ENCODE measurements at regions not wholly inside any gene's neighbourhood (a gene's known extent, or its start where the extent isn't known, plus 50 kb on each side); places are given as distances from the start of the nearest gene placed in this dataset.

DNA sequence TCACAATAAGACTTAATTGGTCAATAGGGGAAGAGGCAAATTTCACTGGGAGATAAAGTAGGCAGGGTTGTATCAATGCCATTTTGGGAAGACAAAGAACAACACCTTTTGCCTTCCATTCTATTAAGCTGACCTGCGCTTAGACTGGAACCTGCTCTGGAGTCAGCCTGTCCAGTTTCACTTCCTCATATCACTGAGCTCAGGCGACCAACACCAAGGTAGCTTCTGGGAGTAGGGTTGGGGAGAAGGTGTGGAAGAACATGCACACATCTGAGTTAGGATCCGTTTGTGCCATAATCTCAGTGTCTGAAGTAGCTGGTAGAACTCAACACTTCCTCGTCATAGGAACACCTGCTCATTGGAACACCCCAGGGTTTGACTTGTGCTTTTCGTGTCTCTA is 527.4 kb upstream of the IGFBP3 start (continued):
- TF ChIP-seq, protein P1, sequence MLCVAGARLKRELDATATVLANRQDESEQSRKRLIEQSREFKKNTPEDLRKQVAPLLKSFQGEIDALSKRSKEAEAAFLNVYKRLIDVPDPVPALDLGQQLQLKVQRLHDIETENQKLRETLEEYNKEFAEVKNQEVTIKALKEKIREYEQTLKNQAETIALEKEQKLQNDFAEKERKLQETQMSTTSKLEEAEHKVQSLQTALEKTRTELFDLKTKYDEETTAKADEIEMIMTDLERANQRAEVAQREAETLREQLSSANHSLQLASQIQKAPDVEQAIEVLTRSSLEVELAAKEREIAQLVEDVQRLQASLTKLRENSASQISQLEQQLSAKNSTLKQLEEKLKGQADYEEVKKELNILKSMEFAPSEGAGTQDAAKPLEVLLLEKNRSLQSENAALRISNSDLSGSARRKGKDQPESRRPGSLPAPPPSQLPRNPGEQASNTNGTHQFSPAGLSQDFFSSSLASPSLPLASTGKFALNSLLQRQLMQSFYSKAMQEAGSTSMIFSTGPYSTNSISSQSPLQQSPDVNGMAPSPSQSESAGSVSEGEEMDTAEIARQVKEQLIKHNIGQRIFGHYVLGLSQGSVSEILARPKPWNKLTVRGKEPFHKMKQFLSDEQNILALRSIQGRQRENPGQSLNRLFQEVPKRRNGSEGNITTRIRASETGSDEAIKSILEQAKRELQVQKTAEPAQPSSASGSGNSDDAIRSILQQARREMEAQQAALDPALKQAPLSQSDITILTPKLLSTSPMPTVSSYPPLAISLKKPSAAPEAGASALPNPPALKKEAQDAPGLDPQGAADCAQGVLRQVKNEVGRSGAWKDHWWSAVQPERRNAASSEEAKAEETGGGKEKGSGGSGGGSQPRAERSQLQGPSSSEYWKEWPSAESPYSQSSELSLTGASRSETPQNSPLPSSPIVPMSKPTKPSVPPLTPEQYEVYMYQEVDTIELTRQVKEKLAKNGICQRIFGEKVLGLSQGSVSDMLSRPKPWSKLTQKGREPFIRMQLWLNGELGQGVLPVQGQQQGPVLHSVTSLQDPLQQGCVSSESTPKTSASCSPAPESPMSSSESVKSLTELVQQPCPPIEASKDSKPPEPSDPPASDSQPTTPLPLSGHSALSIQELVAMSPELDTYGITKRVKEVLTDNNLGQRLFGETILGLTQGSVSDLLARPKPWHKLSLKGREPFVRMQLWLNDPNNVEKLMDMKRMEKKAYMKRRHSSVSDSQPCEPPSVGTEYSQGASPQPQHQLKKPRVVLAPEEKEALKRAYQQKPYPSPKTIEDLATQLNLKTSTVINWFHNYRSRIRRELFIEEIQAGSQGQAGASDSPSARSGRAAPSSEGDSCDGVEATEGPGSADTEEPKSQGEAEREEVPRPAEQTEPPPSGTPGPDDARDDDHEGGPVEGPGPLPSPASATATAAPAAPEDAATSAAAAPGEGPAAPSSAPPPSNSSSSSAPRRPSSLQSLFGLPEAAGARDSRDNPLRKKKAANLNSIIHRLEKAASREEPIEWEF (IDR thresholded peaks at IDR 0.05; ENCODE audit: insufficient replicate concordance, low read depth, low read length), result no peak
- TF ChIP-seq IKZF1 (conservative IDR thresholded peaks at IDR 0.05), result peak; percentile 60
- peak; percentile 85 for TF ChIP-seq SPI1 (IDR thresholded peaks at IDR 0.05; ENCODE audit: borderline replicate concordance, insufficient read depth, low read depth, low read length)

DNA sequence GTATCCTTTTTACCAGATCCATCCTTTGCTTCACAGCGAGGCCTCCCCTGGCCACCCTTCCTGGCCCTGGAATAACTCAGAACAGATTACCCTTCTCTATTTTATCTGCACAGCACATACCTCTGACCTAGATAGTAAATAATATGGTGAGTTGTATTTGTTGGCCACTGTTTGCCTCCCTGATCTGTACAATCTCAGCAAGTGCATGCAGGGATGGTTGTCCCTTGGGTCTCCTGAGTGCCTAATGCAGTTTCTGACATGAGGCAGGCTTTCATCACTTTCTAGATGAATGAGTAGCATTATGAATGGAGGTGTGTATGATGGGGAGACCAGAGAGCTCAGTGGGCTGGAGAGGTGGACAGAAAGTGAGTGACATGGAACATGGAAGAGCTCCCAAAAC is 525.1 kb upstream of the IGFBP3 start:
- H3K27ac ChIP-seq (ENCODE audit: control insufficient read depth, insufficient read depth), result no peak overlapping the region
- intact Hi-C loops (cut with micrococcal nuclease; ENCODE audit: unreplicated experiment), result no loop called here
- no peak for ATAC-seq
- no peaks in the 10 kb centered on the region for H3K9me3 ChIP-seq (replicated peaks; ENCODE audit: control insufficient read depth, insufficient read depth, low read length)
- H4K20me1 ChIP-seq (ENCODE audit: control insufficient read depth, insufficient read depth), result no peaks in the 10 kb centered on the region
- H3K4me2 ChIP-seq (ENCODE audit: control insufficient read depth, insufficient read depth), result no peak overlapping the region
- no peaks in the 10 kb centered on the region for H3K79me2 ChIP-seq (ENCODE audit: control insufficient read depth, insufficient read depth, low read length)
- POLR2A ChIA-PET, result no interaction called here
- CTCF ChIA-PET, result no interaction called here
- 7% methylated on average over 1 of the region's 1 CpG for WGBS (ENCODE audit: insufficient coverage, insufficient replicate concordance, low lambda C conversion rate, missing lambda C conversion rate)
- H3K27me3 ChIP-seq (replicated peaks in 1 of 2; ENCODE audit: control insufficient read depth in 2 of 2, insufficient read depth in 2 of 2, low read length in 1 of 2), result no peaks in the 10 kb centered on the region
- BruUV-seq (replicated peaks), result no TSS peak
- H3K4me1 ChIP-seq (ENCODE audit: control insufficient read depth, insufficient read depth, low read length), result no peaks in the 10 kb centered on the region
- no peak overlapping the region for H3K4me3 ChIP-seq
- H3K9ac ChIP-seq (ENCODE audit: control insufficient read depth, insufficient read depth, low read length), result no peak overlapping the region
- no peak for DNase-seq (ENCODE audit: low read depth, low spot score)
- no peak overlapping the region for H2AFZ ChIP-seq (ENCODE audit: control insufficient read depth, low read depth, low read length)
- SMC1A ChIA-PET (ENCODE audit: uncharacterized antibody, unreplicated experiment), result interaction anchor here (1.0 kb wide), 1 partner anchor 90 kb away, joined by 4 read pairs; no protein-coding TSS in a partner anchor
- H3K36me3 ChIP-seq (ENCODE audit: control insufficient read depth in 2 of 2, insufficient read depth in 2 of 2, low read length in 1 of 2), result no peaks in the 10 kb centered on the region
- in situ Hi-C loops (cut with MboI), result no loop called here
- FAIRE-seq, result no peak
- RAD21 ChIA-PET (ENCODE audit: unreplicated experiment), result no interaction called here
- TF ChIP-seq, protein P2, sequence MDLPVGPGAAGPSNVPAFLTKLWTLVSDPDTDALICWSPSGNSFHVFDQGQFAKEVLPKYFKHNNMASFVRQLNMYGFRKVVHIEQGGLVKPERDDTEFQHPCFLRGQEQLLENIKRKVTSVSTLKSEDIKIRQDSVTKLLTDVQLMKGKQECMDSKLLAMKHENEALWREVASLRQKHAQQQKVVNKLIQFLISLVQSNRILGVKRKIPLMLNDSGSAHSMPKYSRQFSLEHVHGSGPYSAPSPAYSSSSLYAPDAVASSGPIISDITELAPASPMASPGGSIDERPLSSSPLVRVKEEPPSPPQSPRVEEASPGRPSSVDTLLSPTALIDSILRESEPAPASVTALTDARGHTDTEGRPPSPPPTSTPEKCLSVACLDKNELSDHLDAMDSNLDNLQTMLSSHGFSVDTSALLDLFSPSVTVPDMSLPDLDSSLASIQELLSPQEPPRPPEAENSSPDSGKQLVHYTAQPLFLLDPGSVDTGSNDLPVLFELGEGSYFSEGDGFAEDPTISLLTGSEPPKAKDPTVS (IDR thresholded peaks at IDR 0.05; ENCODE audit: low read depth, low read length), result no peak
- no peak for TF ChIP-seq BRCA1 (IDR thresholded peaks at IDR 0.05; ENCODE audit: low read depth, low read length)
- TF ChIP-seq SMC3 (IDR thresholded peaks at IDR 0.05; ENCODE audit: borderline replicate concordance, low read length), result no peak
- TF ChIP-seq, protein P3, sequence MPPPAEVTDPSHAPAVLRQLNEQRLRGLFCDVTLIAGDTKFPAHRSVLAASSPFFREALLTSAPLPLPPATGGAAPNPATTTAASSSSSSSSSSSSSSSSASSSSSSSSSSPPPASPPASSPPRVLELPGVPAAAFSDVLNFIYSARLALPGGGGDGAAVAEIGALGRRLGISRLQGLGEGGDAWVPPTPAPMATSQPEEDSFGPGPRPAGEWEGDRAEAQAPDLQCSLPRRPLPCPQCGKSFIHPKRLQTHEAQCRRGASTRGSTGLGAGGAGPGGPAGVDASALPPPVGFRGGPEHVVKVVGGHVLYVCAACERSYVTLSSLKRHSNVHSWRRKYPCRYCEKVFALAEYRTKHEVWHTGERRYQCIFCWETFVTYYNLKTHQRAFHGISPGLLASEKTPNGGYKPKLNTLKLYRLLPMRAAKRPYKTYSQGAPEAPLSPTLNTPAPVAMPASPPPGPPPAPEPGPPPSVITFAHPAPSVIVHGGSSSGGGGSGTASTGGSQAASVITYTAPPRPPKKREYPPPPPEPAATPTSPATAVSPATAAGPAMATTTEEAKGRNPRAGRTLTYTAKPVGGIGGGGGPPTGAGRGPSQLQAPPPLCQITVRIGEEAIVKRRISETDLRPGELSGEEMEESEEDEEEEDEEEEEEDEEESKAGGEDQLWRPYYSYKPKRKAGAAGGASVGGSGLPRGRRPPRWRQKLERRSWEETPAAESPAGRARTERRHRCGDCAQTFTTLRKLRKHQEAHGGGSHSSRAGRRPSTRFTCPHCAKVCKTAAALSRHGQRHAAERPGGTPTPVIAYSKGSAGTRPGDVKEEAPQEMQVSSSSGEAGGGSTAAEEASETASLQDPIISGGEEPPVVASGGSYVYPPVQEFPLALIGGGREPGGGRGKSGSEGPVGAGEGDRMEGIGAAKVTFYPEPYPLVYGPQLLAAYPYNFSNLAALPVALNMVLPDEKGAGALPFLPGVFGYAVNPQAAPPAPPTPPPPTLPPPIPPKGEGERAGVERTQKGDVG (CRISPR knock-in tag; IDR thresholded peaks at IDR 0.05), result no peak
- no peak for TF ChIP-seq CREM (IDR thresholded peaks at IDR 0.05; ENCODE audit: low read depth)
- TF ChIP-seq ZNF274 (IDR thresholded peaks at IDR 0.05; ENCODE audit: insufficient read depth, insufficient read length), result no peak
- no peak for TF ChIP-seq RFX5 (IDR thresholded peaks at IDR 0.05; ENCODE audit: low read depth, low read length)
- no peak for TF ChIP-seq EZH2 (IDR thresholded peaks at IDR 0.05; ENCODE audit: borderline replicate concordance, control insufficient read depth, low read depth, low read length)
- TF ChIP-seq GABPA (IDR thresholded peaks at IDR 0.05; ENCODE audit: low read depth), result no peak
